ENCODE measurements at regions not wholly inside any gene's neighbourhood (a gene's known extent, or its start where the extent isn't known, plus 50 kb on each side); places are given as distances from the start of the nearest gene placed in this dataset.

GRCh38 chr9:135373151-135373685, 106.4 kb upstream of the PPP1R26 start:
- TF ChIP-seq, protein P1, sequence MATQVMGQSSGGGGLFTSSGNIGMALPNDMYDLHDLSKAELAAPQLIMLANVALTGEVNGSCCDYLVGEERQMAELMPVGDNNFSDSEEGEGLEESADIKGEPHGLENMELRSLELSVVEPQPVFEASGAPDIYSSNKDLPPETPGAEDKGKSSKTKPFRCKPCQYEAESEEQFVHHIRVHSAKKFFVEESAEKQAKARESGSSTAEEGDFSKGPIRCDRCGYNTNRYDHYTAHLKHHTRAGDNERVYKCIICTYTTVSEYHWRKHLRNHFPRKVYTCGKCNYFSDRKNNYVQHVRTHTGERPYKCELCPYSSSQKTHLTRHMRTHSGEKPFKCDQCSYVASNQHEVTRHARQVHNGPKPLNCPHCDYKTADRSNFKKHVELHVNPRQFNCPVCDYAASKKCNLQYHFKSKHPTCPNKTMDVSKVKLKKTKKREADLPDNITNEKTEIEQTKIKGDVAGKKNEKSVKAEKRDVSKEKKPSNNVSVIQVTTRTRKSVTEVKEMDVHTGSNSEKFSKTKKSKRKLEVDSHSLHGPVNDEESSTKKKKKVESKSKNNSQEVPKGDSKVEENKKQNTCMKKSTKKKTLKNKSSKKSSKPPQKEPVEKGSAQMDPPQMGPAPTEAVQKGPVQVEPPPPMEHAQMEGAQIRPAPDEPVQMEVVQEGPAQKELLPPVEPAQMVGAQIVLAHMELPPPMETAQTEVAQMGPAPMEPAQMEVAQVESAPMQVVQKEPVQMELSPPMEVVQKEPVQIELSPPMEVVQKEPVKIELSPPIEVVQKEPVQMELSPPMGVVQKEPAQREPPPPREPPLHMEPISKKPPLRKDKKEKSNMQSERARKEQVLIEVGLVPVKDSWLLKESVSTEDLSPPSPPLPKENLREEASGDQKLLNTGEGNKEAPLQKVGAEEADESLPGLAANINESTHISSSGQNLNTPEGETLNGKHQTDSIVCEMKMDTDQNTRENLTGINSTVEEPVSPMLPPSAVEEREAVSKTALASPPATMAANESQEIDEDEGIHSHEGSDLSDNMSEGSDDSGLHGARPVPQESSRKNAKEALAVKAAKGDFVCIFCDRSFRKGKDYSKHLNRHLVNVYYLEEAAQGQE (IDR thresholded peaks at IDR 0.05), result no peak
- TF ChIP-seq MAZ (IDR thresholded peaks at IDR 0.05; ENCODE audit: borderline replicate concordance, low read depth, low read length), result no peak
- TF ChIP-seq, protein P2, sequence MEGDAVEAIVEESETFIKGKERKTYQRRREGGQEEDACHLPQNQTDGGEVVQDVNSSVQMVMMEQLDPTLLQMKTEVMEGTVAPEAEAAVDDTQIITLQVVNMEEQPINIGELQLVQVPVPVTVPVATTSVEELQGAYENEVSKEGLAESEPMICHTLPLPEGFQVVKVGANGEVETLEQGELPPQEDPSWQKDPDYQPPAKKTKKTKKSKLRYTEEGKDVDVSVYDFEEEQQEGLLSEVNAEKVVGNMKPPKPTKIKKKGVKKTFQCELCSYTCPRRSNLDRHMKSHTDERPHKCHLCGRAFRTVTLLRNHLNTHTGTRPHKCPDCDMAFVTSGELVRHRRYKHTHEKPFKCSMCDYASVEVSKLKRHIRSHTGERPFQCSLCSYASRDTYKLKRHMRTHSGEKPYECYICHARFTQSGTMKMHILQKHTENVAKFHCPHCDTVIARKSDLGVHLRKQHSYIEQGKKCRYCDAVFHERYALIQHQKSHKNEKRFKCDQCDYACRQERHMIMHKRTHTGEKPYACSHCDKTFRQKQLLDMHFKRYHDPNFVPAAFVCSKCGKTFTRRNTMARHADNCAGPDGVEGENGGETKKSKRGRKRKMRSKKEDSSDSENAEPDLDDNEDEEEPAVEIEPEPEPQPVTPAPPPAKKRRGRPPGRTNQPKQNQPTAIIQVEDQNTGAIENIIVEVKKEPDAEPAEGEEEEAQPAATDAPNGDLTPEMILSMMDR (IDR thresholded peaks at IDR 0.05), result no peak
- no peak for TF ChIP-seq NR3C1 (IDR thresholded peaks at IDR 0.05)
- no peak for TF ChIP-seq POLR2A (IDR thresholded peaks at IDR 0.05; ENCODE audit: low read length)

Measured in A549 (cell line).